LNCaP clone FGC (cell line): ENCODE measurements at regions not wholly inside any gene's neighbourhood (a gene's known extent, or its start where the extent isn't known, plus 50 kb on each side); places are given as distances from the start of the nearest gene placed in this dataset.
"Not testable (repeated sequence)": the region's sequence is repeated elsewhere in the genome, so short reads cannot be mapped to it uniquely, and the experiment has no call there.

Experiments
- DNase-seq: peaks from one replicate; pipeline ENCODE4 v3.0.0-alpha.2; 2011; ENCODE audit warnings: low read depth
- H3K4me3 ChIP-seq: 2 replicates; pipeline ENCODE4 v1.5.1; 2011; ENCODE audit warnings: mild to moderate bottlenecking, low read depth, low read length, control low read depth
- CTCF ChIP-seq: IDR thresholded peaks from 2 replicates; pipeline ENCODE4 v1.5.1; 2012; ENCODE audit warnings: mild to moderate bottlenecking; ENCODE audit not compliant: control insufficient read depth, insufficient read depth; ENCODE audit errors: extremely low read depth

GRCh38 chr9:108033976-108034964, 544.7 kb upstream of the KLF4 start:
- H3K4me3 ChIP-seq, result no peak overlapping the region
- DNase-seq, result no peak
- TF ChIP-seq CTCF, result no peak

GRCh38 chr9:108032079-108032478, 542.5 kb upstream of the KLF4 start:
- not testable (repeated sequence) for DNase-seq, H3K4me3 ChIP-seq

- not testable (repeated sequence) for H3K4me3 ChIP-seq, DNase-seq
Observed at GRCh38 chr9:108031221-108031620, 541.7 kb upstream of the KLF4 start.

- DNase-seq, H3K4me3 ChIP-seq: not testable (repeated sequence)
Observed at GRCh38 chr9:108026718-108027117, 537.1 kb upstream of the KLF4 start.

- H3K4me3 ChIP-seq, result no peak overlapping the region
- DNase-seq, result no peak
- no peak for TF ChIP-seq CTCF
Observed at GRCh38 chr9:108024604-108025003, 535.0 kb upstream of the KLF4 start.

GRCh38 chr9:108022246-108022935, 532.8 kb upstream of the KLF4 start:
- DNase-seq, result no peak
- TF ChIP-seq CTCF, result no peak
- H3K4me3 ChIP-seq, result no peak overlapping the region

GRCh38 chr9:108021096-108021710, 531.6 kb upstream of the KLF4 start:
- TF ChIP-seq CTCF, result no peak
- no peak for DNase-seq
- H3K4me3 ChIP-seq, result no peak overlapping the region

- DNase-seq, result no peak
- no peak for TF ChIP-seq CTCF
- no peak overlapping the region for H3K4me3 ChIP-seq
Observed at GRCh38 chr9:108019821-108020220, 530.3 kb upstream of the KLF4 start.
